PC-9 (cell line): ENCODE measurements at regions not wholly inside any gene's neighbourhood (a gene's known extent, or its start where the extent isn't known, plus 50 kb on each side); places are given as distances from the start of the nearest gene placed in this dataset.

Experiments used
- BruUV-seq: library from RNA; stranded (reverse); fragments of 400-500 nt; replicated peaks from 2 replicates; lab custom pipeline; 2021; lab: Mats Ljungman, UMichigan
- CTCF ChIA-PET: fragments of 300-600 bp; sonication (Branson Sonifier 250); formaldehyde crosslinking; loops from one replicate; lab custom pipeline; 2022; ENCODE audit warnings: antibody characterized with exemption; lab: Charles Lee
- POLR2A ChIA-PET: fragments of 300-600 bp; sonication (Branson Sonifier 250); formaldehyde crosslinking; loops from one replicate; lab custom pipeline; 2022; ENCODE audit warnings: antibody characterized with exemption; ENCODE audit not compliant: unreplicated experiment; lab: Charles Lee
- DNase-seq, 2 experiments: peaks; one replicate each; pipeline versions ENCODE4 v3.0.0 to v3.0.0-alpha.2; 2015 to 2022; ENCODE audit warnings: mixed read lengths in 1 of 2
- H2AFZ ChIP-seq: fragments of 200-600 bp; sonication (generic); 2 replicates; pipeline ENCODE4 v1.8.1; 2017; ENCODE audit warnings: antibody characterized with exemption
- H3F3A ChIP-seq: fragments of 200-600 bp; sonication (generic); 2 replicates; pipeline ENCODE4 v1.8.1; 2017; ENCODE audit warnings: antibody characterized with exemption, mild to moderate bottlenecking, low read depth; ENCODE audit not compliant: insufficient read depth
- H3K27ac ChIP-seq: fragments of 200-600 bp; sonication (generic); 2 replicates; pipeline ENCODE4 v1.6.1; 2016; ENCODE audit warnings: mixed run types
- H3K27me3 ChIP-seq: fragments of 200-600 bp; sonication (generic); 2 replicates; pipeline ENCODE4 v1.6.1; 2016; ENCODE audit warnings: low read depth, mixed run types; ENCODE audit not compliant: insufficient read depth
- H3K36me3 ChIP-seq: fragments of 200-600 bp; sonication (generic); 2 replicates; pipeline ENCODE4 v1.6.1; 2016; ENCODE audit warnings: low read depth, mixed run types
- H3K4me1 ChIP-seq: fragments of 200-600 bp; sonication (generic); replicated peaks from 2 replicates; pipeline ENCODE4 v1.6.1; 2016; ENCODE audit warnings: mixed run types; ENCODE audit not compliant: insufficient read depth
- H3K4me2 ChIP-seq: fragments of 200-600 bp; sonication (generic); 2 replicates; pipeline ENCODE4 v1.6.1; 2017; ENCODE audit warnings: mixed run types
- H3K4me3 ChIP-seq: fragments of 200-600 bp; sonication (generic); 2 replicates; pipeline ENCODE4 v1.6.1; 2016; ENCODE audit warnings: mixed run types
- H3K79me2 ChIP-seq: fragments of 200-600 bp; sonication (generic); 2 replicates; pipeline ENCODE4 v1.6.1; 2017; ENCODE audit warnings: low read depth, mixed run types
- H3K9me2 ChIP-seq: fragments of 200-600 bp; sonication (generic); 2 replicates; pipeline ENCODE4 v1.8.1; 2017; ENCODE audit warnings: mild to moderate bottlenecking; ENCODE audit not compliant: insufficient read depth
- H3K9me3 ChIP-seq: fragments of 200-600 bp; sonication (generic); 2 replicates; pipeline ENCODE4 v1.8.1; 2016; ENCODE audit warnings: low read depth; ENCODE audit not compliant: insufficient read depth
- H4K20me1 ChIP-seq: fragments of 200-600 bp; sonication (generic); 2 replicates; pipeline ENCODE4 v1.8.1; 2017; ENCODE audit not compliant: insufficient read depth
- CTCF ChIP-seq: fragments of 200-600 bp; sonication (generic); conservative IDR thresholded peaks from 2 replicates; pipeline ENCODE4 v1.6.1; 2017; ENCODE audit warnings: mixed run types, antibody characterized with exemption, mild to moderate bottlenecking, moderate library complexity
- EZH2 ChIP-seq: fragments of 200-600 bp; sonication (generic); IDR thresholded peaks from 2 replicates; pipeline ENCODE4 v1.8.0; 2017; ENCODE audit warnings: antibody characterized with exemption, low read depth
- intact Hi-C: fragments of 100-400 bp; cut with micrococcal nuclease; formaldehyde crosslinking; loops from one replicate; pipeline ENCODE4 v1.10.0; 2022; ENCODE audit not compliant: unreplicated experiment

- no TSS peak for BruUV-seq
- intact Hi-C loops: no loop called here
- no peak overlapping the region for H3K27ac ChIP-seq
- H3F3A ChIP-seq: no peaks in the 10 kb centered on the region
- no peaks in the 10 kb centered on the region for H3K4me1 ChIP-seq
- no peaks in the 10 kb centered on the region for H3K36me3 ChIP-seq
- H3K27me3 ChIP-seq: no peaks in the 10 kb centered on the region
- H3K79me2 ChIP-seq: no peaks in the 10 kb centered on the region
- H3K9me2 ChIP-seq: no peaks in the 10 kb centered on the region
- no peak overlapping the region for H2AFZ ChIP-seq
- CTCF ChIA-PET: no interaction called here
- TF ChIP-seq CTCF (no peak), EZH2 (no peak)
- no peaks in the 10 kb centered on the region for H3K9me3 ChIP-seq
- DNase-seq: no peak
- no peak overlapping the region for H3K4me3 ChIP-seq
- no peaks in the 10 kb centered on the region for H4K20me1 ChIP-seq
- POLR2A ChIA-PET: no interaction called here
- no peak overlapping the region for H3K4me2 ChIP-seq
These were observed 176.3 kb upstream of the STXBP6 start for GRCh38 chr14:25226214-25226613.

GRCh38 chr14:25222256-25222655 lies 172.3 kb upstream of the STXBP6 start:
- Histone ChIP-seq H3K27me3 (no peaks in the 10 kb centered on the region), H3K27ac (no peak overlapping the region), H3K36me3 (no peaks in the 10 kb centered on the region), H4K20me1 (no peaks in the 10 kb centered on the region), H3F3A (no peaks in the 10 kb centered on the region), H3K4me1 (no peaks in the 10 kb centered on the region), H3K9me2 (no peaks in the 10 kb centered on the region), H3K4me2 (no peak overlapping the region), H3K79me2 (no peaks in the 10 kb centered on the region), H3K9me3 (no peaks in the 10 kb centered on the region), H2AFZ (no peak overlapping the region), H3K4me3 (no peak overlapping the region)
- POLR2A ChIA-PET: no interaction called here
- intact Hi-C loops: no loop called here
- no peak for DNase-seq
- CTCF ChIA-PET: no interaction called here
- BruUV-seq: no TSS peak
- no peak for TF ChIP-seq EZH2
- no peak for TF ChIP-seq CTCF

GRCh38 chr14:25220514-25220913 lies 170.6 kb upstream of the STXBP6 start:
- no peaks in the 10 kb centered on the region for H4K20me1 ChIP-seq
- H2AFZ ChIP-seq: no peak overlapping the region
- H3K36me3 ChIP-seq: no peaks in the 10 kb centered on the region
- no peak overlapping the region for H3K27ac ChIP-seq
- H3K4me1 ChIP-seq: no peaks in the 10 kb centered on the region
- no peak overlapping the region for H3K4me3 ChIP-seq
- no peak for TF ChIP-seq EZH2
- BruUV-seq: no TSS peak
- H3K79me2 ChIP-seq: no peaks in the 10 kb centered on the region
- H3K9me2 ChIP-seq: no peaks in the 10 kb centered on the region
- H3K4me2 ChIP-seq: no peak overlapping the region
- DNase-seq: no peak
- no peaks in the 10 kb centered on the region for H3K27me3 ChIP-seq
- ChIA-PET CTCF (no interaction called here), POLR2A (no interaction called here)
- intact Hi-C loops: no loop called here
- no peaks in the 10 kb centered on the region for H3K9me3 ChIP-seq
- no peaks in the 10 kb centered on the region for H3F3A ChIP-seq

- DNase-seq: no peak
- Histone ChIP-seq H3K9me2 (no peaks in the 10 kb centered on the region), H3K27me3 (no peaks in the 10 kb centered on the region), H3F3A (no peaks in the 10 kb centered on the region), H3K79me2 (no peaks in the 10 kb centered on the region), H4K20me1 (no peaks in the 10 kb centered on the region), H3K4me1 (no peaks in the 10 kb centered on the region), H2AFZ (no peak overlapping the region), H3K4me3 (no peak overlapping the region), H3K4me2 (no peak overlapping the region), H3K27ac (no peak overlapping the region), H3K36me3 (no peaks in the 10 kb centered on the region), H3K9me3 (no peaks in the 10 kb centered on the region)
- TF ChIP-seq EZH2 (no peak), CTCF (no peak)
- intact Hi-C loops: no loop called here
- BruUV-seq: no TSS peak
- ChIA-PET POLR2A (no interaction called here), CTCF (no interaction called here)
These were observed 165.7 kb upstream of the STXBP6 start for GRCh38 chr14:25215607-25216006.
